Peyer's patch (tissue), 4 donors: ENCODE measurements at regions not wholly inside any gene's neighbourhood (a gene's known extent, or its start where the extent isn't known, plus 50 kb on each side); places are given as distances from the start of the nearest gene placed in this dataset.

Source experiments
- DNase-seq, 3 donors: peaks; one replicate each; pipeline ENCODE4 v3.0.0-alpha.2; 2017 to 2019
- H3K27ac ChIP-seq, 4 donors: fragments of 200-600 bp; sonication (generic); one replicate each; pipeline ENCODE4 v1.5.1; 2016 to 2019
- H3K27me3 ChIP-seq, 2 donors: fragments of 200-600 bp; sonication (generic); one replicate each; pipeline ENCODE4 v1.5.1; 2019
- H3K36me3 ChIP-seq, 3 donors: fragments of 200-600 bp; sonication (generic); one replicate each; pipeline ENCODE4 v1.5.1; 2016 to 2019
- H3K4me1 ChIP-seq, 4 donors: fragments of 200-600 bp; sonication (generic); one replicate each; pipeline ENCODE4 v1.5.1; 2016 to 2019
- H3K4me3 ChIP-seq, 4 donors: fragments of 200-600 bp; sonication (generic); 1 replicate in 3 of 4; 2 replicates in 1 of 4; pipeline ENCODE4 v1.5.1; 2016 to 2019; ENCODE audit warnings: mild to moderate bottlenecking in 1 of 4
- H3K9me3 ChIP-seq, 4 donors: fragments of 200-600 bp; sonication (generic); one replicate each; pipeline ENCODE4 v1.5.1; 2016 to 2019; ENCODE audit warnings: mild to moderate bottlenecking in 1 of 4
- CTCF ChIP-seq, 6 experiments: fragments of 450-650 bp in 4 of 6; fragments of 200-600 bp in 2 of 6; sonication (generic) in 1 of 6; IDR thresholded peaks; one replicate each; pipeline ENCODE4 v1.5.1; 2017 to 2019; ENCODE audit warnings: antibody characterized with exemption in 6 of 6, mild to moderate bottlenecking in 3 of 6, moderate library complexity in 1 of 6
- POLR2A ChIP-seq, 2 donors: fragments of 450-650 bp; IDR thresholded peaks; one replicate each; pipeline ENCODE4 v1.5.1; 2017; ENCODE audit warnings: antibody characterized with exemption in 2 of 2, mild to moderate bottlenecking in 2 of 2, moderate library complexity in 2 of 2

GRCh38 chr2:234679741-234680687 is 183.1 kb upstream of the ARL4C start:
- TF ChIP-seq CTCF (IDR thresholded peaks at IDR 0.05) (no peak), POLR2A (IDR thresholded peaks at IDR 0.05) (no peak)
- DNase-seq, result peak in 1 of 3 donors; percentile 67
- Histone ChIP-seq H3K4me3 (no peak overlapping the region), H3K9me3 (no peaks in the 10 kb centered on the region), H3K36me3 (no peaks in the 10 kb centered on the region), H3K4me1 (no peaks in the 10 kb centered on the region), H3K27ac (peak overlapping the region in 2 of 4 donors; percentile 72 to 75), H3K27me3 (no peaks in the 10 kb centered on the region)

GRCh38 chr2:234679301-234679740 is 182.4 kb upstream of the ARL4C start:
- no peak for DNase-seq
- H3K4me1 ChIP-seq, result no peaks in the 10 kb centered on the region
- H3K36me3 ChIP-seq, result no peaks in the 10 kb centered on the region
- peak overlapping the region in 2 of 4 donors; percentile 72 to 75 for H3K27ac ChIP-seq
- no peaks in the 10 kb centered on the region for H3K27me3 ChIP-seq
- no peak for TF ChIP-seq POLR2A (IDR thresholded peaks at IDR 0.05)
- no peak for TF ChIP-seq CTCF (IDR thresholded peaks at IDR 0.05)
- no peaks in the 10 kb centered on the region for H3K9me3 ChIP-seq
- no peak overlapping the region for H3K4me3 ChIP-seq

GRCh38 chr2:234678711-234679110 is 181.8 kb upstream of the ARL4C start:
- no peaks in the 10 kb centered on the region for H3K4me1 ChIP-seq
- peak overlapping the region in 1 of 4 donors; percentile 75 for H3K27ac ChIP-seq
- no peaks in the 10 kb centered on the region for H3K27me3 ChIP-seq
- TF ChIP-seq CTCF (IDR thresholded peaks at IDR 0.05) (no peak), POLR2A (IDR thresholded peaks at IDR 0.05) (no peak)
- no peaks in the 10 kb centered on the region for H3K9me3 ChIP-seq
- DNase-seq, result no peak
- no peak overlapping the region for H3K4me3 ChIP-seq
- no peaks in the 10 kb centered on the region for H3K36me3 ChIP-seq

GRCh38 chr2:234677758-234678538 is 181.1 kb upstream of the ARL4C start:
- no peaks in the 10 kb centered on the region for H3K36me3 ChIP-seq
- H3K27ac ChIP-seq, result no peak overlapping the region
- H3K4me1 ChIP-seq, result no peaks in the 10 kb centered on the region
- H3K4me3 ChIP-seq, result no peak overlapping the region
- TF ChIP-seq CTCF (IDR thresholded peaks at IDR 0.05) (no peak), POLR2A (IDR thresholded peaks at IDR 0.05) (no peak)
- DNase-seq, result no peak
- no peaks in the 10 kb centered on the region for H3K9me3 ChIP-seq
- H3K27me3 ChIP-seq, result no peaks in the 10 kb centered on the region

DNA sequence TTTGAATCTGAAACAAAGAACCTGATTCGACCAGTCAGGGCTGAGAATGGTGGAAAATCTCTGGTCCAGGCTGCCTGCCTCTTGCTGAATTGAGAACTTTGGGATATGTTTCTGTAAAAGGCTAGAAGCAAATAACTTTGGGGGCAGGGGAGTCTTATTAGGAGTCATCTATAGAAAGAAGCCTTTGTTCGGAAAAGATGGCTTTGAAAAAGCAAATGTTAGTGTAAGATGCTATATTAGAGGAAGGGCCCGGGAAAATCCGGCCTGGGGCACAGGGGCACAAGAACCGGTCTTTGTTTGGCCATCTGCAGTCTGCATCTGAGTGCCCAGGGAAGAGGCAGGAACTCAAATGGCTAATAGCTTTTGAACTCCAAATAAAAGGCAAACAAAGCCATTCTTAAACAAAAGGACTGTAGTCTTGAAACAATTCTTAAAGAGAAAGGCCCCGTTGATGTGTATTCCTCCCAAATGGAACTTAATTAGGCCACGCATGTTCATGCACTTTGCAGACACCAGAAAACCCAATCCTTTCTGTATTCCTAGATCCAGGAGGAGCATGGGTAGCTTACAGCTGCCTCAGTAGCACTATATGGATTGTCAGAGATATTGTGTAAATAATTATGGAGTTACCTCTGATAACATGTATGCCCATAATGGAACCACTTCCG is 180.0 kb upstream of the ARL4C start:
- no peak for DNase-seq
- Histone ChIP-seq H3K4me1 (no peaks in the 10 kb centered on the region), H3K4me3 (no peak overlapping the region), H3K36me3 (no peaks in the 10 kb centered on the region), H3K27ac (no peak overlapping the region), H3K9me3 (no peaks in the 10 kb centered on the region), H3K27me3 (no peaks in the 10 kb centered on the region)
- TF ChIP-seq CTCF (IDR thresholded peaks at IDR 0.05), result no peak
- TF ChIP-seq POLR2A (IDR thresholded peaks at IDR 0.05), result no peak
